SK-N-SH (cell line): ENCODE measurements at regions not wholly inside any gene's neighbourhood (a gene's known extent, or its start where the extent isn't known, plus 50 kb on each side); places are given as distances from the start of the nearest gene placed in this dataset.

Experiments
- CTCF ChIA-PET: fragments of 300-600, 350-600 bp; formaldehyde crosslinking; extraction: SDS; loops from one replicate; lab custom pipeline; 2021; lab: Yijun Ruan, JAX
- POLR2A ChIA-PET: fragments of 350-600 bp; sonication (Branson Sonifier 250); formaldehyde crosslinking; extraction: SDS; loops from one replicate; lab custom pipeline; 2020; ENCODE audit warnings: antibody characterized with exemption, inconsistent platforms; lab: Yijun Ruan, JAX
- DNase-seq: peaks from one replicate; pipeline ENCODE4 v3.0.0; 2012
- H2AFZ ChIP-seq: fragments of 200-600 bp; sonication (generic); 2 replicates; pipeline ENCODE4 v1.8.1; 2016; ENCODE audit warnings: antibody characterized with exemption, mild to moderate bottlenecking, low read depth
- H3F3A ChIP-seq: fragments of 200-600 bp; sonication (generic); replicated peaks from 2 replicates; pipeline ENCODE3; 2016; ENCODE audit warnings: antibody characterized with exemption, mild to moderate bottlenecking; ENCODE audit not compliant: insufficient read depth
- H3K27ac ChIP-seq, 2 experiments: fragments of 200-500 bp in 1 of 2; fragments of 200-600 bp in 1 of 2; sonication (Bioruptor generic) in 1 of 2; sonication (generic), shearing (Covaris generic) in 1 of 2; 2 replicates each; pipeline versions ENCODE4 v1.5.1 to v1.6.1; 2014 to 2016; ENCODE audit warnings: low read depth in 2 of 2, inconsistent platforms in 1 of 2, low read length in 1 of 2, mild to moderate bottlenecking in 1 of 2, mixed read lengths in 1 of 2
- H3K27me3 ChIP-seq: fragments of 200-600 bp; sonication (generic), shearing (Covaris generic); 2 replicates; pipeline ENCODE4 v1.6.1; 2016; ENCODE audit warnings: mixed run types; ENCODE audit not compliant: insufficient read depth
- H3K36me3 ChIP-seq, 2 experiments: fragments of 200-500 bp in 1 of 2; fragments of 200-600 bp in 1 of 2; sonication (Bioruptor generic) in 1 of 2; sonication (generic) in 1 of 2; replicated peaks in 1 of 2; 2 replicates each; pipeline versions ENCODE3 to v1.5.1; 2014 to 2016; ENCODE audit warnings: low read length in 1 of 2, mild to moderate bottlenecking in 1 of 2; ENCODE audit not compliant: insufficient read depth in 2 of 2, control insufficient read depth in 1 of 2
- H3K4me1 ChIP-seq, 2 experiments: fragments of 200-500 bp in 1 of 2; fragments of 200-600 bp in 1 of 2; sonication (Bioruptor generic) in 1 of 2; sonication (generic), shearing (Covaris generic) in 1 of 2; 2 replicates each; pipeline versions ENCODE4 v1.5.1 to v1.6.1; 2014 to 2016; ENCODE audit warnings: low read depth in 1 of 2, low read length in 1 of 2, mixed run types in 1 of 2; ENCODE audit not compliant: insufficient read depth in 2 of 2, control insufficient read depth in 1 of 2
- H3K4me2 ChIP-seq: fragments of 200-600 bp; sonication (generic), shearing (Covaris generic); 2 replicates; pipeline ENCODE4 v1.6.1; 2017; ENCODE audit warnings: mixed run types
- H3K4me3 ChIP-seq, 2 experiments: fragments of 200-500 bp in 1 of 2; fragments of 200-600 bp in 1 of 2; sonication (Bioruptor generic) in 1 of 2; sonication (generic), shearing (Covaris generic) in 1 of 2; 2 replicates each; pipeline versions ENCODE4 v1.5.1 to v1.8.1; 2014 to 2016; ENCODE audit warnings: low read depth in 2 of 2, inconsistent platforms in 1 of 2, low read length in 1 of 2, mild to moderate bottlenecking in 1 of 2, mixed read lengths in 1 of 2, moderate library complexity in 1 of 2
- H3K79me2 ChIP-seq: fragments of 200-600 bp; sonication (generic); 2 replicates; pipeline ENCODE4 v1.8.1; 2017; ENCODE audit warnings: mild to moderate bottlenecking; ENCODE audit not compliant: insufficient read depth
- H3K9ac ChIP-seq: fragments of 200-600 bp; sonication (generic); 2 replicates; pipeline ENCODE4 v1.6.1; 2017; ENCODE audit warnings: mixed run types
- H3K9me2 ChIP-seq: fragments of 200-600 bp; sonication (generic); 2 replicates; pipeline ENCODE4 v1.6.1; 2017; ENCODE audit warnings: mixed run types
- H3K9me3 ChIP-seq: fragments of 200-600 bp; sonication (generic); 2 replicates; pipeline ENCODE4 v1.6.1; 2017; ENCODE audit warnings: mixed run types, mild to moderate bottlenecking, moderate library complexity
- H4K20me1 ChIP-seq: fragments of 200-600 bp; sonication (generic); 2 replicates; pipeline ENCODE4 v1.6.1; 2017; ENCODE audit warnings: mild to moderate bottlenecking, mixed run types; ENCODE audit not compliant: insufficient read depth
- ELF1 ChIP-seq: IDR thresholded peaks from 2 replicates; pipeline ENCODE4 v1.4.0; 2012
- EZH2phosphoT487 ChIP-seq: fragments of 200-600 bp; sonication (generic); IDR thresholded peaks from 2 replicates; pipeline ENCODE4 v1.6.1; 2017; ENCODE audit warnings: low read depth, mixed run types, mild to moderate bottlenecking, antibody characterized with exemption, moderate library complexity, borderline replicate concordance
- GABPA ChIP-seq: IDR thresholded peaks from 2 replicates; pipeline ENCODE4 v1.4.0; 2012; ENCODE audit warnings: low read depth, mild to moderate bottlenecking
- MEF2A ChIP-seq: IDR thresholded peaks from 2 replicates; pipeline ENCODE4 v1.4.0; 2012; ENCODE audit warnings: low read depth, borderline replicate concordance
- MXI1 ChIP-seq: IDR thresholded peaks from 2 replicates; pipeline ENCODE4 v1.6.1; 2012; ENCODE audit warnings: mild to moderate bottlenecking, low read depth, low read length, improper control_type of control experiment
- NFIC ChIP-seq: IDR thresholded peaks from 2 replicates; pipeline ENCODE4 v1.4.0; 2012; ENCODE audit warnings: borderline replicate concordance
- TAF1 ChIP-seq: IDR thresholded peaks from 2 replicates; pipeline ENCODE4 v1.6.1; 2012; ENCODE audit warnings: low read depth, mild to moderate bottlenecking, low read length, moderate library complexity, borderline replicate concordance
- TEAD4 ChIP-seq: IDR thresholded peaks from 2 replicates; pipeline ENCODE4 v1.4.0; 2012; ENCODE audit warnings: mild to moderate bottlenecking, borderline replicate concordance; ENCODE audit not compliant: insufficient read depth
- USF1 ChIP-seq: IDR thresholded peaks from 2 replicates; pipeline ENCODE4 v1.4.0; 2012; ENCODE audit warnings: low read depth, borderline replicate concordance
- WGBS: methylation state at CpG from one replicate; pipeline ENCODE4 v1.1.6; 2017; ENCODE audit warnings: low lambda C conversion rate; 5-methylcytosine and 5-hydroxymethylcytosine counted together
- TF ChIP-seq, protein P1 (sequence below): IDR thresholded peaks from 2 replicates; pipeline ENCODE4 v1.4.0; 2012; ENCODE audit warnings: low read depth, borderline replicate concordance

DNA sequence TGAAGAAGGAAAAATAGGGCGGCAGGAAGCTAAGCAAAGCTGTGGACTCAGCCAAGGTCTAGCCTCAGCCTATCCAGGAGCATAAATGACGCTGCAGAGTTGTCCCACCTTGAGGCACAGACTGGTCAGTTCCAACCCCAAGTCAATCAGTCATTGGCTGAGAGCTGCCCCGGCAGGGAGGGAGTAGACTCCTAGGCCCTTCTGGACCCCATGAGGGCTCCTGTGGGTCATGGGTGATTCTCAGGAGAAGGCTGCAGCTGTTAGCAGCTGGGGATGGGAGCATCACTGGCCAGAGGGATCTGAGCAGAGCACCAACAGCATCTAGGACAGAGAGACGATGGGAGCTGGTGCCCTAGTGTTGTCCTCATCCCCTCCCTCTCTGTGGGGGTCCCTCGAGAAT, 51.8 kb upstream of the ESRRB start:
- TF ChIP-seq TAF1 = no peak
- TF ChIP-seq TEAD4 = no peak
- TF ChIP-seq USF1 = no peak
- TF ChIP-seq EZH2phosphoT487 = no peak
- TF ChIP-seq GABPA = no peak
- TF ChIP-seq, protein P1, sequence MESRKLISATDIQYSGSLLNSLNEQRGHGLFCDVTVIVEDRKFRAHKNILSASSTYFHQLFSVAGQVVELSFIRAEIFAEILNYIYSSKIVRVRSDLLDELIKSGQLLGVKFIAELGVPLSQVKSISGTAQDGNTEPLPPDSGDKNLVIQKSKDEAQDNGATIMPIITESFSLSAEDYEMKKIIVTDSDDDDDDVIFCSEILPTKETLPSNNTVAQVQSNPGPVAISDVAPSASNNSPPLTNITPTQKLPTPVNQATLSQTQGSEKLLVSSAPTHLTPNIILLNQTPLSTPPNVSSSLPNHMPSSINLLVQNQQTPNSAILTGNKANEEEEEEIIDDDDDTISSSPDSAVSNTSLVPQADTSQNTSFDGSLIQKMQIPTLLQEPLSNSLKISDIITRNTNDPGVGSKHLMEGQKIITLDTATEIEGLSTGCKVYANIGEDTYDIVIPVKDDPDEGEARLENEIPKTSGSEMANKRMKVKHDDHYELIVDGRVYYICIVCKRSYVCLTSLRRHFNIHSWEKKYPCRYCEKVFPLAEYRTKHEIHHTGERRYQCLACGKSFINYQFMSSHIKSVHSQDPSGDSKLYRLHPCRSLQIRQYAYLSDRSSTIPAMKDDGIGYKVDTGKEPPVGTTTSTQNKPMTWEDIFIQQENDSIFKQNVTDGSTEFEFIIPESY = no peak
- TF ChIP-seq ELF1 = no peak
- TF ChIP-seq MXI1 = no peak
- no peak for TF ChIP-seq NFIC
- TF ChIP-seq MEF2A = no peak
- CTCF ChIA-PET = interaction anchor here (0.6 kb wide), 1 partner anchor 771 kb away, joined by 4 read pairs; no protein-coding TSS in a partner anchor

More for the DNA sequence above, 51.8 kb upstream of the ESRRB start:
- POLR2A ChIA-PET = no interaction called here
- no peaks in the 10 kb centered on the region for H3K9me3 ChIP-seq
- no peak overlapping the region for H3K4me3 ChIP-seq
- WGBS = 34% methylated on average over 4 of the region's 5 CpGs
- H3K9ac ChIP-seq = no peak overlapping the region
- no peaks in the 10 kb centered on the region for H4K20me1 ChIP-seq
- H3K79me2 ChIP-seq = no peaks in the 10 kb centered on the region
- H2AFZ ChIP-seq = no peak overlapping the region
- no peak overlapping the region for H3K4me2 ChIP-seq
- H3K36me3 ChIP-seq = no peaks in the 10 kb centered on the region
- H3K4me1 ChIP-seq = no peaks in the 10 kb centered on the region; a peak in 1 of 4 replicates
- peaks cover 9% of the 10 kb centered on the region; the same call in 1 of the 2 replicates for H3K27me3 ChIP-seq
- H3K9me2 ChIP-seq = no peaks in the 10 kb centered on the region
- no peak overlapping the region for H3K27ac ChIP-seq
- H3F3A ChIP-seq = no peaks in the 10 kb centered on the region
- DNase-seq = no peak
